Right lobe of liver (tissue), 6 donors: ENCODE measurements at regions not wholly inside any gene's neighbourhood (a gene's known extent, or its start where the extent isn't known, plus 50 kb on each side); places are given as distances from the start of the nearest gene placed in this dataset.

Experiments
- ATAC-seq, 4 donors: fragments of 200-7000 bp; cut with Tn5 transposase; one replicate each; pipeline ENCODE4 v1.9.1; 2020; ENCODE audit warnings: mild to moderate bottlenecking in 4 of 4, moderate library complexity in 4 of 4
- DNase-seq, 3 donors: peaks; one replicate each; pipeline ENCODE4 v3.0.0-alpha.2; 2020
- H3K27ac ChIP-seq, 3 donors: fragments of 200-600 bp; one replicate each; pipeline ENCODE4 v1.8.0; 2022
- H3K27me3 ChIP-seq, 2 donors: fragments of 200-600 bp; one replicate each; pipeline ENCODE4 v1.8.0; 2022
- H3K36me3 ChIP-seq, 4 donors: fragments of 200-600 bp; sonication (generic) in 1 of 4; one replicate each; pipeline versions ENCODE4 v1.5.1 to v1.8.0; 2017 to 2022; ENCODE audit warnings: control low read depth in 1 of 4
- H3K4me1 ChIP-seq, 4 donors: fragments of 200-600 bp; sonication (generic) in 1 of 4; one replicate each; pipeline versions ENCODE4 v1.5.1 to v1.8.0; 2017 to 2022; ENCODE audit warnings: control low read depth in 1 of 4
- H3K4me3 ChIP-seq, 3 donors: fragments of 200-600 bp; one replicate each; pipeline ENCODE4 v1.8.0; 2022
- H3K9me3 ChIP-seq, 4 donors: fragments of 200-600 bp; sonication (generic) in 1 of 4; one replicate each; pipeline versions ENCODE4 v1.5.1 to v1.8.0; 2017 to 2022; ENCODE audit warnings: control low read depth in 1 of 4
- CTCF ChIP-seq, 4 donors: fragments of 200-600 bp in 3 of 4; fragments of 450-650 bp in 1 of 4; IDR thresholded peaks; one replicate each; pipeline versions ENCODE4 v1.5.1 to v1.8.0; 2016 to 2022; ENCODE audit warnings: antibody characterized with exemption in 4 of 4, mild to moderate bottlenecking in 2 of 4
- POLR2A ChIP-seq: fragments of 450-650 bp; IDR thresholded peaks from one replicate; pipeline ENCODE4 v1.6.1; 2017; ENCODE audit warnings: antibody characterized with exemption, mild to moderate bottlenecking
- WGBS: methylation state at CpG from one replicate; pipeline ENCODE4 v1.1.6; 2018; ENCODE audit warnings: low coverage, low lambda C conversion rate; ENCODE audit not compliant: insufficient coverage; ENCODE audit errors: missing lambda C conversion rate; 5-methylcytosine and 5-hydroxymethylcytosine counted together
- intact Hi-C, 2 donors: fragments of 100-400 bp; cut with DNase I; formaldehyde crosslinking; loops; one replicate each; pipeline versions ENCODE4 v1.11.2 to v1.14.1; 2022
- donor health status: DM: no; HTN: yes; CAD: no.
- donor health status: DM: no; HTN: no; CAD: no.
- donor health status: DM: no; HTN: no; CAD: no.
- donor health status: DM: no; HTN: yes; CAD: no.
- donor health status: DM: no; HTN: yes; CAD: no.

- 12% methylated on average over 1 of the region's 1 CpG for WGBS
- Histone ChIP-seq H3K4me3 (no peak overlapping the region), H3K36me3 (no peaks in the 10 kb centered on the region), H3K9me3 (no peaks in the 10 kb centered on the region), H3K4me1 (no peaks in the 10 kb centered on the region), H3K27ac (no peak overlapping the region), H3K27me3 (no peaks in the 10 kb centered on the region)
- ATAC-seq (no peak), DNase-seq (no peak)
- TF ChIP-seq POLR2A (no peak), CTCF (IDR thresholded peaks at IDR 0.05) (no peak)
- intact Hi-C loops, result no loop called here
Measured at GRCh38 chr4:137754652-137755471, 222.6 kb upstream of the PCDH18 start.

GRCh38 chr4:137749466-137749865, 217.2 kb upstream of the PCDH18 start:
- TF ChIP-seq POLR2A, result no peak
- no peak for TF ChIP-seq CTCF (IDR thresholded peaks at IDR 0.05)
- intact Hi-C loops, result no loop called here
- ATAC-seq, result no peak
- Histone ChIP-seq H3K27ac (no peak overlapping the region), H3K4me3 (no peak overlapping the region), H3K9me3 (no peaks in the 10 kb centered on the region), H3K27me3 (no peaks in the 10 kb centered on the region), H3K4me1 (no peaks in the 10 kb centered on the region), H3K36me3 (no peaks in the 10 kb centered on the region)
- DNase-seq, result no peak

- H3K27me3 ChIP-seq, result no peaks in the 10 kb centered on the region
- no peaks in the 10 kb centered on the region for H3K4me1 ChIP-seq
- WGBS, result 44% methylated on average over 3 of the region's 3 CpGs
- intact Hi-C loops, result no loop called here
- H3K4me3 ChIP-seq, result no peak overlapping the region
- H3K9me3 ChIP-seq, result no peaks in the 10 kb centered on the region
- no peak for DNase-seq
- H3K36me3 ChIP-seq, result no peaks in the 10 kb centered on the region
- H3K27ac ChIP-seq, result no peak overlapping the region
- no peak for ATAC-seq
- TF ChIP-seq CTCF (IDR thresholded peaks at IDR 0.05), result no peak
- no peak for TF ChIP-seq POLR2A
Measured at GRCh38 chr4:137748616-137749015, 216.3 kb upstream of the PCDH18 start.

GRCh38 chr4:137740141-137740540, 207.8 kb upstream of the PCDH18 start:
- Histone ChIP-seq H3K4me3 (no peak overlapping the region), H3K9me3 (no peaks in the 10 kb centered on the region), H3K36me3 (no peaks in the 10 kb centered on the region), H3K4me1 (no peaks in the 10 kb centered on the region), H3K27ac (no peak overlapping the region), H3K27me3 (no peaks in the 10 kb centered on the region)
- ATAC-seq (no peak), DNase-seq (no peak)
- intact Hi-C loops, result no loop called here
- TF ChIP-seq POLR2A (no peak), CTCF (IDR thresholded peaks at IDR 0.05) (no peak)
- WGBS, result 71% methylated on average over 1 of the region's 1 CpG

GRCh38 chr4:137739391-137739790, 207.1 kb upstream of the PCDH18 start:
- DNase-seq (no peak), ATAC-seq (no peak)
- H3K36me3 ChIP-seq, result no peaks in the 10 kb centered on the region
- no peaks in the 10 kb centered on the region for H3K4me1 ChIP-seq
- 84% methylated on average over 1 of the region's 1 CpG for WGBS
- intact Hi-C loops, result no loop called here
- no peak overlapping the region for H3K27ac ChIP-seq
- no peak for TF ChIP-seq CTCF (IDR thresholded peaks at IDR 0.05)
- no peak for TF ChIP-seq POLR2A
- H3K27me3 ChIP-seq, result no peaks in the 10 kb centered on the region
- H3K9me3 ChIP-seq, result no peaks in the 10 kb centered on the region
- H3K4me3 ChIP-seq, result no peak overlapping the region
